Effector CD8-positive, alpha-beta T cell (primary cell): ENCODE measurements at regions not wholly inside any gene's neighbourhood (a gene's known extent, or its start where the extent isn't known, plus 50 kb on each side); places are given as distances from the start of the nearest gene placed in this dataset.

ENCODE experiments used
- DNase-seq: peaks from one replicate; lab custom pipeline; 2025; lab: John Stamatoyannopoulos, UW

DNA sequence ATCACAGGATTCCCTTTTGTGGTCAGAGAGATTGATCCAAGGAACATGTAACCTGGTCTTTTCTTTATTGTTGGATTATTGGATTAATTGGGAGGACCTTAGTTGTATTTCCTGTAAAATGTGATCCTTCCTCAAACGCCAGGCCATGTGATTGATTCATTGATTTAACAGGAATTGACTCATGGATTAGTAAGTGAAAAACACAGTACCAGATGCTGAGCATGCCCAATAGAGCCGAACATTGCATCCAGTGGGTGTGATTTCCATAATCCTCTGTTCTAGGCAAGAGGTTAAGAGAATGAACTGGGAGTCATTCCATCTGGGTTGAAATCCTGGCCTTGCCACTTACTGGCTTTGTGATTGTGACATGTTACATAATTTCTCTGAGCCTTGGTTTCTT lies 522.3 kb downstream of the MAT2B start:
- no peak for DNase-seq

DNA sequence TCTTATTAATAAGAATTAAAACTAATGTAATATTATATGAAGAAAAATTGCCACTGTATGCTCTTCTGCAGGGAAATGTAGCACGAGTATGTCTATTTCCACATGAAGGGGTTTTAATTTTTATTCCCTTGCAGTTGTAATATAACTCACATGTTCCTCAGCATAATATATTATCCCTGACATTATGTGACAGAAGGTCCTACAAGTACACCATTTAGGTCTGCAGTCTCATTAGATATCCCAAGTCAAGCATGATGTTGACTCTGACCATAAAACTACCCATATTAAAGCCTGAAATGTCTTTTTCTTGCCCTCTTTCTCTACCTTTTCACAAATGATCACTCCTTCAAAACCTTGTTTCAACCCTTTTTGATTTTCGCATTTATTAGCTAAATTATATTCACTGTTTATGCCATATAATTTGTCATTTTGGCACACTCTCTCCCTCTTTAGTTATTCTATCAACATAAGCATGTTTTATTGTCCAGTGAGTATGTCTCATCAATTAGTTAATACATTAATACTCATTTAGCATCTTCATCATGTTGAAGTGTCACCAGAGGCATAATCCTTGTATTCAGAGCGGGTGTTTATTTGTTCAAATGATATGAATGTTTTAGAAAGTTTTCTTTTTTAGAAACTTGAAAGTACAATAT lies 532.8 kb downstream of the MAT2B start:
- DNase-seq: no peak

DNA sequence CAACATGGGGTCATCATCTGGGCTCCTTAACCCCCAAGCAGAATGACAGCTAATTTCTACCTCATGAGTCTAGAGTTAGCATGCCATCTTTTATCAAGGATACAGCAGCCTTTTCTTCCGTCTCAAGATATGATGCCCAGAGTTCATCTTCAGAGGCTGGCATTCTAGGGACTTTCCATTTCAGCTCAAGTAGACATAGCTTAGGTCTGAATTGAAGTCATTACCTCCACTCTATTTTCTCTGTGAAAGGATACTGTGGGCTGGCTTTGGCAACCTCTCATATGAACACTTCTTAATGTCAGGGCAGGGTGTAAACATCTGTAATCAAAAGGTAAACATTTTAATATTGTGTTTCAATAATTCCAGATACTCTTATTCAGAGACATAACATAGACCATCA lies 535.7 kb downstream of the MAT2B start:
- no peak for DNase-seq

DNA sequence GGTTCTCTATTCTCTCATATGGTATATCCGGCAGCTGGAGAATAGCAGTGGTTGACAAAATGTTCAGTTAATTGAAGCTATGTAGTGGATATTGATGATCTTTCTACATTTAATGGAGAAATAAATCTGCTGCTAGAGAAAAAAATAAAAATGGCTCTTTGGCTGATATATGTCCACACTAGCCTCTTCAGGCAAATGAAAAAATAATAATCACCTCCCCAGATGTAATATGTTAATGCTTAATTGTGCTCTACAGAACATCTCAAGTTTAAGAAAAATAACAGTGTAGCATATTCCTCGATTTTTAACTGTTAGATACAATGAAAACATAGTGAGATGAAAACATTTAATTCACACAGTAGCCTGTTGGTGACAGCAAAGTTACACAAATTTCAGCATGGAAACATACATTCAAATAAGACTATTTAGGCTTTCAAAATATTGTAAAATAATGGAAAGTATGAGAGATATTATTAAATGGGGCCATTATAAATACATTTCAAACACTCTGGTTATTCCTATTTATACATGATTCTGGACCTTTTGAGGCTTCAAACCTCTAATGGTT lies 543.0 kb downstream of the MAT2B start:
- DNase-seq: no peak

DNA sequence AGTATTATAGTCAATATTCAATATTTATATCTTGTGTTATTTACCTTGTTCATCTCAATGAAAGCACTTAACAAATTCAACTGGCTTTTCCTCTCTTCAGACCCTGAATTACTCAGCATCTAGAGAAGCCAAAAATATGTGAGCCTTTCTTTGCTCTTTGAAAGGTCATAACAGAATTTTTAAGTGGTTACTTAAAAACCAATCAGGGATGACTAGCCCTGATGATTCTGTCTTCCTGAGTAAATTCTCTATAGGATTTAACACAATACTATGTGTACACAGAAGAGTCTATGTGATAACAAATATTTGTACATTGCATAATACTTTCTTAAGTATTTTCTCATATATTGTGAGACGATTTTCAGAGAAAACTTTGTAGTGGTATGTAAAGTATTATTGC lies 546.3 kb downstream of the MAT2B start:
- DNase-seq: no peak

DNA sequence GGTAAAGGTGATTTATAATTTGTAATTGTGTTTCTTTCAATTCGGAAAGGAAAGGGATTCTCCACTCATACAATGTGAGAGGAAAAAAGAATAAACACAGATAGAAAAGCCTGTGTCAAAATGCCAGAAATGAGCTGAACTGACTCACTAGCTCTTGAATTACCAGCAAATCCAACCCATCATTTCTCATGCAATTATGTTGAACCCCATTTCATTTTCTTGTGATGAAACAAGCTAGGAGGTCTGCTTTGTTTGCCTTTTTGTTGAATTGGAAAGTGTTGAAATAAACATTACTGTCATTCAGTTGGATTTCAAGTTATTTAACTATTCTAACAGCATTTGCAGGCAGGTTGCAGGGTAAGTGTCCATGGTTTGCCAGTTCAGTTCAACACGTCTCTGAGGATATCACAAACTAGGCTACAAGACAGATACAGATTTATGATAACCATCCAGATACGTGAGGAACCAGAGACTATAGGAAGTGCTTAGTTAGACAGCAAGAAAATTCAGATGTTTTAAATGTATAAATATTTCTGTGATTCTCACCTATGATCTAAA lies 547.2 kb downstream of the MAT2B start:
- DNase-seq: no peak

DNA sequence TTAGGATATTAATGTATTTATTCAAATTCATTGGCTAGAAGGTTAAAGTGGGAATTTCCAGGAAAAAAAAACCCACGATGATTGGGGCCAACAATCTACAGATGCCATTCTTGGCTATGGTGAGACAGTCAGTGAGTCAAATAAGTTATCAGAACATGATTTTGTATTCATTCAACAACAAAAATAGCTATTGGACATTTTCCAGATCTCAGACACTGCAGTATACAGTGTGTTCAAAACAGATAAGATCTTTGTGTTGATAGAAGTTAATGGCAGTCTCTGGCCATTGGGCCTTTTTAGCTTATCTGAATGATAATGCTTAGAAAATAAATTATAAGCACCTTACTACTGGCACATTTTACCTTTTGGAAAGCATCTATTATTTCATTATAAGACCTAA lies 547.7 kb downstream of the MAT2B start:
- no peak for DNase-seq

DNA sequence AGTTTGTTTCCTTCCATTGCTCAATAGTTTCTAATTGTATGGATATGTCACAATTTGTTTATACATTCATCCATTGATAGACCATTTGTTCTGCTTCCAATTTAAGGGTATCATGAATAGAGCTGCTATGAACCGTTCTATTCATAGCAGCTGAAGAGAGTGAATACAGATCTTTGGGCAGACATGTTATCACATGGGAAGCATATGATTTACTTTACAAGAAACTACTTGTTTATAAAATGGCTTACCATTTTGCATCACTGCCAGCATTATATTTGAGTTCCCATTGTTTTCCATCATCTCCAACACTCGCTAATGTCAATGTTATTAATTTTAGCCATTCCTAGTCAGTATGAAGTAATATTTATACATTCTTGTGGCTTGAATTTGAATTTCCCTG lies 549.0 kb downstream of the MAT2B start:
- no peak for DNase-seq

DNA sequence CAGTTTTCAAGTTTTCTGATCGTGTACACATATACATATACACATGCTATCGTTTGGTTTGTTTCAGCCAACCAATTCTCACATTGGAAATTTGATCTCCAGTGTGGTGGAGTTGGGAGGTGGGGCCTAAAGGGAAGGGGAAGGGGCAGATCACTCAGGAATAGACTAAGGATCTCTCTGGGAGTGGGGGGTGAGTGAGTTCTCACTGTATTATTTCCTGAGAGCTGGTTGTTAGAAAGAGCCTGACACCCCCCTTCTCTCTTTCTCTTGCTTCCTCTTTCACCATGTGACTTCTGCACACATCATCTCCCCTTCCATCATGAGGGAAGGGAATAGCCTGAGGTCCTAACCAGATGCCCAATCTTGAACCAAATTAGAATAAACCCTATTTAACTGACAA lies 551.7 kb downstream of the MAT2B start:
- no peak for DNase-seq

DNA sequence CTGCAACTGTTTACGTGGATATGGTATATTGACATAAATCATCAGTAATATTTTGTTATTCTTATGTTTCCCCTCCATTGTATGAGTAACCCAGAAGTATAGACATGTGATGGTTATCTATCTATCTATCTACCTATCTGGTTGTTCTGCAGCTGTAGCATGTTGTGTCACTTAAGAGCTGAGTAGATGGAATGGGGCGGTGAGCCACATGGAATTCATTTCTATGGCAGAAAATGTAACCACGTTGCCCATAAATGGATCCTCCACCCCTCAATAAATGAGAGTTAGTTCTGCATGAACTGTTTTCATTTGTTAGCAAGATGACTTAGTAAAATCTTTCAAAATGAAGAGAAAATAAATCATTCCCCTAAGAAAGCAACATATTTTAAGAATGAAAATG lies 553.2 kb downstream of the MAT2B start:
- no peak for DNase-seq

DNA sequence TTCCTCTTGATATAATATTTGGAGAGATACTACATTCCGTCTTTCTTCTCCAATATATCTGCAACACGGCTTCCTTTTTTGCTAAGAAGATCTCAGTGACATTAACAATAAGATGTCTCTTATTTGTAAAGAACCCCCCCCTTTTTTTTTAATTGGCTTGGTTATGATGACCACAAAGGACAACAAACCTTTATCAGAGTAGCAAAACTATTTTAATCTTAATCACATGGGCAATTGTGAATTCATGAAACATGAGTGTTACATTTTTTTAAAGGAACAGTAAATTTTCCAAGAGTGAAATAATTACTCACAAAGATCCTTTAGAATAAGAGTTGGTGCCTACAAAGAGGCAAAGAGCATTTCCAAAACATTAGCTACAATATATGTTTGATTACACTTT lies 554.1 kb downstream of the MAT2B start:
- no peak for DNase-seq

DNA sequence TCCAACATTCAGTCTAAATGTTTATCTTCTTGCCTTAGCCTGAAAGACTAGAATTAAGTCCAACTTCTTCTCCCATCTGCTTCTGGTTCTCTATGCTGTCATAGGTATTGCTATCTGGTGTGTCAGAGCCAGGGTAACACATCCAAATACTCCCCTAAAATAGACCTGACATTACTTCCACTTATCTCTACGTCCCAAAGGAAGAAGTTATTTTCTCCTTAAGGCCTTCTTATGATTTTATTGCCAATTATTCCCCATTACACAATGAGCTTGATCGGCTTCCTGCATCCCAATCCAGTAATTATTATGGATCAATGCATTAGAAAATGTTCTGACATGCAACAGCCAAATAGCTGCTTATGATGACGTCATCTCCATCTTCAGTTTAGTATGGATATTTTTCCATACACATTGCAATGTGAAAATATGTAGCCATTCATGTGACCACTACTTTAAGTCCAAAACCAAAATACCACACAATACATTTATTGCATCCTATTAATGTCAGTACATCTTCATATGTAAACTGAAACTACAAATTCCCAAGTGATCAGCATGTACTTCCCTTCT lies 555.5 kb downstream of the MAT2B start:
- no peak for DNase-seq

DNA sequence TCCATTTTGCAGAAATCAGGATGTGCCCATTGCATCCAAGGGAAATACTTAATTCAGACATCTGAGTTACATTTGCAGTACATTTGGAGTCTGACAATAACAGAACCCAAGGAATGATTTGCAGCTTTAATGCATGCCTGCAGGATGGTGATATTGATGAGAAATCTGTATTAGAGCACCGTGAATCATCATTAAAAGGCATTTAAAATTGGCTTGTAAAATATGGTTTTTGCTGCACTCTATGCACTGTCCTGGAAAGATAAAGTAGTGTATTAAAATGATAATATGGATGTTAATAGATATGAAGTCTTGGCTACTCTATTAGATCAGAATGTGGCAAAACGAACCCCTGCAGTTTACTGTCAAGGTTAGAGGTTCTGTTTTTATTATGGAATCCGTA lies 556.9 kb downstream of the MAT2B start:
- DNase-seq: no peak

DNA sequence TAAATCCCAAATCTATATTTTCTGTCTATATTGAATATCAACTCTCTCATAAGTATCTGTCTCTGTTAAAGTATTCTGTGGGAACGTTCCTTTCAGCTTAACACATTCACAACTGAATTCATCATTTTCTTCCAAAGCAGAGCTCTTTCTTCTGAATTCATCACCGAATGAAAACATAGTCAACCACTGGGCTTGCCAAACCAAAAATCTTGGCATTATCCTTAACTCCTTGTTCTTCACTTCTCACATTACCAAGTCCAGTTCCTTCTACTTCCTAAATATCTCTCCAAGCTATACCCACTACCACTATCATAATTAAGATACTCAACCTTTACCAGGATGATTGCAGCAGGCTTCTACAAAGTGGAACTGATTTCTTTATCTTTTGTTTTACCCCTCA lies 559.8 kb downstream of the MAT2B start:
- no peak for DNase-seq

DNA sequence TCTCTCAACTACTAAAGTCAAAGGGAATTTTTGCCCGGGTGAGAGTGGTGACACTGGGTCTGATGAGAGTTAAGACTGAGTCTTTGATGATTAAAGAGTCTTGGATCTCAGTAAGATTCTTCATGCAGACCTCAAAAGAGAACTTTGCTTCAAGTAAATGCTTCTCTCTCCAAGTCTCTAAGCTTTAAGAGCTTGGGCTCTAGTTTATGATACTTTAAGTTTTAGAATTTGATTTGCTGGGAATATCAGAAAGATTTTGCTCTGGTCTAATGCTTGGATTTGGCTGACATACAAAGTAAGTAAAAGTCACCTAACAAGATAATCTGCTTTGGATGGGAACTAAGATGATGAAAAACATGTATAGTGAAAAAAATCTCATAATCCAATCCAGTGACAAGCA lies 566.3 kb downstream of the MAT2B start:
- no peak for DNase-seq

DNA sequence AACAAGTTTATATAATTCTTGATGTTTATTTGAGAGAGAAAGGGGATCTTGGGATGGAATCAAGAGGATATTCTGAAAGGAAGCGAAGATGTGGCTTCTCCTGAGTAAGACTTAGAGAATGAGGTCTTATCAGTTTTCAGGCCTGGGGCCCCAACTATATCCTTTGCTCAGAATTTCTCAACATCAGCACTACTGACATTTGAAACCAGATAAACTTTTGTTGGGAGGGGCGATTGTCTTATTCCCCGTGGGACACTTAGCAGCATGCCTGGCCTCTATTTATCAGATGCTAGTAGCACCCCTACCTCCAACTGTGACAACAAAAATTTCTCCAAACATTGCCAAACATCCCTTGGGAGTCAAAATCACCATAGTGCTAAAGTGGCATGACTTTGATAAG lies 567.7 kb downstream of the MAT2B start:
- no peak for DNase-seq

DNA sequence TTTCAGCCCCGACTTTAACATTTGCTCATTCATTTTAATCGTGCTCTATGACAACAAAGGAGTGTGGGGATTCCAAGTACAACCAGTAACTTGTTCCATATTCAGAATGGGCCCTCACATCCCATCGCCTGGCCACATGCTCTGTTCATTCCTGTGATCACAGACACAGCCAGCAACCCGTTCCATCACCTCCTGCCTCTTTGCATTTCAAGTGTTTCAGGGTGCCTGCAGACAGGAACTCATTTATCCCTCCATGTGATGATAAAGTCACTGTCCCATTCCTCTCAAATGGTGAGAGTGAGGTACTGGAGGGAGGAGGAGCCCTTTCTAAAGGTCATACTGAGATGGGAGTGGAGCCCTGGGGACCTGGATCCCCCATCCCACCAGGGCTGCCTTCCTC lies 571.1 kb downstream of the MAT2B start:
- DNase-seq: no peak

DNA sequence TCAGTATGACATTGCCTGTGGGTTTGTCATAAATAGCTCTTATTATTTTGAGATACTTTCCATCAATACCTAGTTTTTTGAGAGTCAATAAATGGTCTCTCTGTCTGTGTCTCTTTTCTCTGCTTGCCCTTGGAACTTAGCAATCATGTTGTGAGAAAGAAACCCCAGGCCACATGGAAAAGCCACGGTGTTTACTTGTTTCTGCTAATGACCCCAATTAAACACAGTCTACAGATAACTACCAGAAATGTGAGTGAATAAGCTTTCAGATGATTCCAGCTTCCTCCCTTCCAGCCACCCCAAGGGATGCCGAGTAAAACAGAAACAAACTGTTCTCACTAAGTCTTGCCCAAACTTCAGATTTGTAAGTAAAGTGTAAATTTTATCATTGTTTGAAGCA lies 584.9 kb downstream of the MAT2B start:
- DNase-seq: no peak

DNA sequence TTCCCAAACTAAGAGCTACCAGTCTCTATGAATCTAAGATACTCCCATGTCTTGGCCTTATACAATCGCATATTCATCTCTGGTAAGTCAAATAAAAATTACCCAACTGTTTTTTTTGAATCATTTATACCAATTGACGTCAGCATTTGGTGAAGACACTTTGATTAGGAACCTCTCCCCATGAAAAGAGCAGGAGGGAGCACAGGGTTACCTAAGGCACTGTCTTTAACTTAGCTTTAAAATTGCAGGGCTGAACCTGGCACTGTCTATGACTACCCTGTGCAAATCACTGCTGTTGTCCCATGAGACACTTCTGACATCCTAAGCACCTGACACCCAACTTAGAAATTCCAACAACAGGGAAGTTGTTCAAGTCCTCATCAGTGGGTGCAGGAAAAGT lies 586.4 kb downstream of the MAT2B start:
- DNase-seq: no peak

DNA sequence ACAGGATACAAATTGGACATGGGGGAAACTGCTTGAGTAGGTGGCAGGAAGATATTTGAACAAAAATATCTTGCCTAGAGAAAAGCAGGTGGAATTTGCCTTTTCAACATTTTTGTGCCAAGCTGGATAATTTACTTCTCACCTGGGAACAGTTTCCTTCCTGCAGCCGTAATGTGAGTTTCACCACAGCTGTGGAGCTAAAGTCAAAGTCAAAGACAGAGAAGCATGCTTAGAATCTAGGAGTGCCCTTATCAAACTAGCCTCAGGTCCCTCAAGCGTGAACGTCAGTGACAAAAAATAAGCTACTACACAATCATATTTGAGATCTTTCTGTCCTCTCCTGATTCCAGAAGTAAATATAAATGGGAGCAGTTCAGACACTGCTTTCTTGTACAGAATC lies 588.9 kb downstream of the MAT2B start:
- no peak for DNase-seq

DNA sequence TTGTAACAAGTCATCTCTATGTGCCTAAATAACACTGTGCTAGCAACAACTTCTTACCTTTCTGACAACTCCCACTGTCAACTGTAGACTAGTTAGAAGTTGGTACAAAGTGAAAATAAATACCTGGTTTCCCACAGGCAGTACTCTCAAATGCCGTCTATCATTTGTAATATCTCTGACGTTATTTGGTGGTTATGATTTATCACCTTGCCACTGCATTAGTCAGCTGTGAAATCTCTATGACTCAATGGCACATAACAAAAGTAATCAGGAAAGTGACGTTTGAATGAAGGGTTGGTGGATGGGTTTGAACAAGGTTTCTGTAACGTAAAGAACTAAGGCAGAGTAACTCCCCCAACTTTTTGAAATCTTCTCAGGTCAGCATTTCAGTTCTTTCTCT lies 592.3 kb downstream of the MAT2B start:
- DNase-seq: no peak

DNA sequence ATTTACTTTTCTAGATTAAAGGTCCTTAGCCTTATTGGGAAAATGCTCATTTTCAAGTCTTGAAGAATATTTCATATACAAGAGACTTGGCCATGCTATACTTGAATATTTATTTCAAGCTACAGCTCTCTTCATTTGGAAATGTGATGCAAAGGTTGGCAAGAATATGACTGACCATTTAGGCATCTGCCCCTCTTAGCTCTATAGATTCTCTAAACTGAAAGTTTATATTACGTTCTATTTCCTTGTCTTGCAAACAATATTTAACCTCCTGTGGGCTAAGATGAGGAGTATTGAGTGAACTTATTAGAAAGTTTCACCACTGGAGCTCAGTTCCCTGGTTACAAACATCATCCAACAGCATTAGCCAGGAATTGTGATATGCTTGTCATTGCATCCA lies 593.1 kb downstream of the MAT2B start:
- no peak for DNase-seq

DNA sequence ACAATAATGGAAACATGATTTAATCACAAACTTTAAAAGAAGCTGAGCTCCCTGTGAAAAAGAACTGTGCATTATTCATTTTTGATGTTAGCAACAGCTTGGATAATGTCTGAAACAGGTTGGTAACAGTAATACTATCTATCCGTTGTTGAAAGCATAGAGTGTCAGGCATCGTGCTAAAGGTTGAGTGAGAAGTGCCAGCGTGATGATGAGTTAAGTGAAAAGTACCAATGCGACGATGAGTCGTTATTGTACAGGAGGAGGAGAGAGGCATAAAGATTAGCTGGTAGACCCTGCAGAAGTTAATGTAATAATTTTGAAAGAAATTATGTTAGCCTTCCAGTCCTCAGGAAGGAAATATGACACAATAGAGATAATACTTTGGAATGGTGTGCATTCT lies 593.6 kb downstream of the MAT2B start:
- no peak for DNase-seq

DNA sequence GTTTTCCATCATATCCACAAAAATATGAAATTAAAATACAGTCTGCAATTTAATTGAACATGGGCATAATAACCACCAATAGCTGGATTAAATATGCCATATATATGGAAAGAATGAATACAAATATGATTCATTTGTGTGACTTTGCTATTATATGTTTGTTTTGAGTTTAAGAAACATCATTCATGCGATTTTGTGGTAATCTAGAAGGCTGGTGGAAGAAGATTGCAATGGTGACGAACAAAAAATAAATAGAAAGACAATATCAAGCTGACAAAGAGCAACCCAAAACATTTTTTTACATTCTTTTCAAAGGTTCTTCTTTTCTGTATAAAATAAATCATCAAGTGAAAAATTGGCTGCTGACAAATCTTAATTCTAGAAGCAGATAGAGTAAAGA lies 610.0 kb downstream of the MAT2B start:
- DNase-seq: no peak
